ENCODE measurements at regions not wholly inside any gene's neighbourhood (a gene's known extent, or its start where the extent isn't known, plus 50 kb on each side); places are given as distances from the start of the nearest gene placed in this dataset.

DNA sequence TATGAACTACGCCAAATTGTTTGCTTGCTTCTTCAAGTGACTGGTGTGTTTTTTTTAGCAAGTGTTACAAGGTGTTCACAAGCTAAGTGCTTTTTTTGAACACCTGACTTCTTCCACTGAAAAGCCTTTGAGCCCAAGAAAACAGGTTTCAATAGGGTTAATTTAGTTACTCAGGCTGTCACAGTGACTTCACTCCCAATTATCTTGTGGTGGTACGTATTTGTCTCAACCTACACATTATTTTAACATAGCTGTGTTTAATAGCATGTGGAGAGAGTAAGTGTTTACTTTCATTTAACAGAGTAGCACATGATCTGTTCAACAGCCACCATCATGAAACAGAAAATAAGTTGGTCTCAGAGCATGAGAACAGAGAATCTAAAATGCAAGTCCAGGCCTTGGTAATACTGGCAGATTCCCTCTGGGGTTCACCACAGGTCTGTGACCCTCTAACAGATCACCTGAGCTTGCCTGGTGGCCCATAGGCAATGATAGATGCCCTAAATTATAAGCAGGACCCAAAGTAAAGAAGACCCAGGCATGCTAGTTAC, 267.7 kb upstream of the SMARCA2 start:
- TF ChIP-seq EP300 (IDR thresholded peaks at IDR 0.05), result no peak
- no peak for TF ChIP-seq POLR2A (IDR thresholded peaks at IDR 0.05)
- TF ChIP-seq, protein P1, sequence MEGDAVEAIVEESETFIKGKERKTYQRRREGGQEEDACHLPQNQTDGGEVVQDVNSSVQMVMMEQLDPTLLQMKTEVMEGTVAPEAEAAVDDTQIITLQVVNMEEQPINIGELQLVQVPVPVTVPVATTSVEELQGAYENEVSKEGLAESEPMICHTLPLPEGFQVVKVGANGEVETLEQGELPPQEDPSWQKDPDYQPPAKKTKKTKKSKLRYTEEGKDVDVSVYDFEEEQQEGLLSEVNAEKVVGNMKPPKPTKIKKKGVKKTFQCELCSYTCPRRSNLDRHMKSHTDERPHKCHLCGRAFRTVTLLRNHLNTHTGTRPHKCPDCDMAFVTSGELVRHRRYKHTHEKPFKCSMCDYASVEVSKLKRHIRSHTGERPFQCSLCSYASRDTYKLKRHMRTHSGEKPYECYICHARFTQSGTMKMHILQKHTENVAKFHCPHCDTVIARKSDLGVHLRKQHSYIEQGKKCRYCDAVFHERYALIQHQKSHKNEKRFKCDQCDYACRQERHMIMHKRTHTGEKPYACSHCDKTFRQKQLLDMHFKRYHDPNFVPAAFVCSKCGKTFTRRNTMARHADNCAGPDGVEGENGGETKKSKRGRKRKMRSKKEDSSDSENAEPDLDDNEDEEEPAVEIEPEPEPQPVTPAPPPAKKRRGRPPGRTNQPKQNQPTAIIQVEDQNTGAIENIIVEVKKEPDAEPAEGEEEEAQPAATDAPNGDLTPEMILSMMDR (IDR thresholded peaks at IDR 0.05), result no peak
- no peak for TF ChIP-seq POLR2AphosphoS5 (IDR thresholded peaks at IDR 0.05)
- intact Hi-C loops (cut with DNase I; ENCODE audit: low total_unique reads), result no loop called here
- no peak for DNase-seq
- Histone ChIP-seq H3K27ac (no peak overlapping the region), H3K27me3 (no peaks in the 10 kb centered on the region), H3K9me3 (peaks cover 0 to 6% (median 0%) of the 10 kb centered on the region in 4 donors), H3K4me3 (no peak overlapping the region), H3K36me3 (no peaks in the 10 kb centered on the region), H3K4me1 (no peaks in the 10 kb centered on the region)
- WGBS, 5 donors, result 53 to 75% (median 66%) methylated on average over 2 of the region's 2 CpGs

DNA sequence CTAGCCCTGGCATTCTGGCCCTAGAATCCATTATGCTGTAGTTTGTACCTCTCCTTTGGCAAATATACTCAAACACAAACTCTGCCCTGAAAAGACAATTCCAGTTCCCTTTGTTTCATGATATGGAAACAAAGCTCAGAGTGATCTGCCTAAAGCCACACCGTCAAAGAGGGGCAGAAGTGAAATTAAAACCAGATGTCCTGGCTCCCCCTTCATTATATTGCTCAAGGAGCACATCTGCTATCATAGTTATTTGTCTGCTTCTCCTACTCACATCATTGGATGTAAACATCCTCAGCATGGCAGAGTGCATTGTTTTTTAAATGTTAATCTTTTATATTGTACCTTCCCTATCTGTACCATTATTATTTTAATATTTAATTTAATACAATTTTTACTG, 266.7 kb upstream of the SMARCA2 start:
- TF ChIP-seq POLR2A (IDR thresholded peaks at IDR 0.05) (no peak), POLR2AphosphoS5 (IDR thresholded peaks at IDR 0.05) (no peak), EP300 (IDR thresholded peaks at IDR 0.05) (no peak)
- TF ChIP-seq, protein P1 (IDR thresholded peaks at IDR 0.05), result no peak
- 15 to 38% (median 24%) methylated on average over 1 of the region's 1 CpG for WGBS, 5 donors
- Histone ChIP-seq H3K27me3 (no peaks in the 10 kb centered on the region), H3K9me3 (peaks cover 0 to 6% (median 0%) of the 10 kb centered on the region in 4 donors), H3K4me1 (no peaks in the 10 kb centered on the region), H3K4me3 (no peak overlapping the region), H3K36me3 (no peaks in the 10 kb centered on the region), H3K27ac (no peak overlapping the region)
- intact Hi-C loops (cut with DNase I; ENCODE audit: low total_unique reads), result no loop called here
- no peak for DNase-seq

DNA sequence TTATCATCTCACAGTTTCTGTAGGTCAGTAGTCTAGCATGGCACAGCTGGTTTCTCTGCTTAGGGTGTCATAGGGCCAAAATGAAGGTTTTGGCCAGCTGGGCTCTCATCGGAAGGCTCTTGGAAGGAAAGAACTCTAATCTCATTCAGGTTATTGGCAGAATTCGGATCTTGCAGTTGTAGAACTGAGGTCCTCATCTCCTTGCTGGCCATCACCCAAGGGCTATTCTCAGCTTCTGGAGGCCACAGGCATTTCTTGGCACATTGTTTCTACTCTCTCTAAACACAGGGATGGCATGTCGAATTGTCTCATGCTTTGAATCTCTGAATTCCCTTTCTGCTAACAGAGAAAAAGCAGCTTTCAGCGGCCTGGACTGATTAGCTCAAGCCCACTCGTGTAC, 258.0 kb upstream of the SMARCA2 start:
- Histone ChIP-seq H3K4me3 (no peak overlapping the region), H3K27ac (no peak overlapping the region), H3K4me1 (no peaks in the 10 kb centered on the region), H3K9me3 (peaks cover 0 to 15% (median 10%) of the 10 kb centered on the region in 4 donors), H3K36me3 (no peaks in the 10 kb centered on the region), H3K27me3 (no peaks in the 10 kb centered on the region)
- intact Hi-C loops (cut with DNase I; ENCODE audit: low total_unique reads), result no loop called here
- DNase-seq, result no peak
- WGBS, 5 donors, result 76 to 82% (median 80%) methylated on average over 5 of the region's 5 CpGs
- TF ChIP-seq, protein P1 (IDR thresholded peaks at IDR 0.05), result no peak
- TF ChIP-seq EP300 (IDR thresholded peaks at IDR 0.05) (no peak), POLR2AphosphoS5 (IDR thresholded peaks at IDR 0.05) (no peak), POLR2A (IDR thresholded peaks at IDR 0.05) (no peak)

DNA sequence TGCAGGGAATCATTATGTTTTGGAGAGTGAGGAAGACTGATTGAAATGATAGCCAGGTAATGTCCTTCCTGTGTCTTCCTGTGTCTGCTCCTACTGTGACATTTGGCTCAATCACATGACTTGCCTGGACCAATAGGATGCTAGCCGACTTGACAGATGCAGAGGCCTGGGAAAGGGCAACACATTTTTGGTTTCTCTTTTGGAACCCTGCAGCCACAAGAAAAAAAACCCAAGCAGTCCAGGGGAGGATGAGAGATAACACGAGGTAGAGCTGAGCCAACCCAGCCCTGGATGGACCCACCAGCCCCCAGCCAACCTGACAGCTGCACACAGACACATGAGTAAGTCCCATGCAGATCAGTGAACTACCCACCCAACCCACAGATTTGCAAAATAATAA, 256.1 kb upstream of the SMARCA2 start:
- no peak for DNase-seq

More for the DNA sequence above, 256.1 kb upstream of the SMARCA2 start:
- intact Hi-C loops (cut with DNase I; ENCODE audit: low total_unique reads), result no loop called here
- H3K36me3 ChIP-seq, result no peaks in the 10 kb centered on the region
- H3K27ac ChIP-seq, result no peak overlapping the region
- no peaks in the 10 kb centered on the region for H3K4me1 ChIP-seq
- TF ChIP-seq EP300 (IDR thresholded peaks at IDR 0.05), result no peak
- TF ChIP-seq, protein P1 (IDR thresholded peaks at IDR 0.05), result no peak
- no peak for TF ChIP-seq POLR2A (IDR thresholded peaks at IDR 0.05)
- TF ChIP-seq POLR2AphosphoS5 (IDR thresholded peaks at IDR 0.05), result no peak
- 58 to 68% (median 64%) methylated on average over 2 of the region's 2 CpGs for WGBS, 5 donors
- peaks cover 0 to 15% (median 10%) of the 10 kb centered on the region in 4 donors for H3K9me3 ChIP-seq
- H3K27me3 ChIP-seq, result no peaks in the 10 kb centered on the region
- H3K4me3 ChIP-seq, result no peak overlapping the region

Data from stomach (tissue), 8 donors.